K562 (cell line): ENCODE measurements at regions not wholly inside any gene's neighbourhood (a gene's known extent, or its start where the extent isn't known, plus 50 kb on each side); places are given as distances from the start of the nearest gene placed in this dataset.

ENCODE experiments used
- ATAC-seq: fragments of 200-7000 bp; cut with Tn5 transposase; 3 replicates; pipeline ENCODE4 v1.9.1; 2020; ENCODE audit warnings: moderate library complexity
- BruUV-seq: library from RNA; stranded (reverse); fragments of 400-500 nt; replicated peaks from 2 replicates; lab custom pipeline; 2021; lab: Mats Ljungman, UMichigan
- CTCF ChIA-PET: fragments of 300-600 bp; formaldehyde crosslinking; extraction: SDS; loops from one replicate; lab custom pipeline; 2021; ENCODE audit warnings: low intra/inter-chr PET ratio; lab: Yijun Ruan, JAX
- POLR2A ChIA-PET: fragments of 300-600, 350-650 bp; sonication (Branson Sonifier 250); formaldehyde crosslinking; extraction: SDS; loops from one replicate; lab custom pipeline; 2021; ENCODE audit warnings: antibody characterized with exemption, inconsistent platforms; lab: Yijun Ruan, JAX
- DNase-seq, 4 experiments: peaks; one replicate each; pipeline versions ENCODE4 v3.0.0 to v3.0.0-alpha.2; 2011 to 2018; ENCODE audit warnings: low spot score in 3 of 4, mixed read lengths in 3 of 4; ENCODE audit errors: extremely low read depth in 1 of 4
- FAIRE-seq: peaks from 2 replicates; lab custom pipeline; 2011; peaks lifted over from hg19 to GRCh38; lab: Jason Lieb, UNC
- H2AFZ ChIP-seq: 2 replicates; pipeline ENCODE4 v1.6.0; 2011; ENCODE audit warnings: low read depth, low read length, control low read depth, inconsistent platforms
- H3K27ac ChIP-seq: fragments of 200-600 bp; 3 replicates; pipeline ENCODE4 v1.8.0; 2011; ENCODE audit warnings: low read depth, mild to moderate bottlenecking, control low read depth, inconsistent platforms, low read length, moderate library complexity, mixed read lengths; ENCODE audit errors: extremely low read depth
- H3K27me3 ChIP-seq, 2 experiments: fragments of 300-600 bp in 1 of 2; 2 replicates in 1 of 2; 3 replicates in 1 of 2; pipeline versions ENCODE4 v1.6.0 to v1.8.0; 2011; ENCODE audit warnings: inconsistent platforms in 2 of 2, low read length in 2 of 2, mild to moderate bottlenecking in 1 of 2, mixed read lengths in 1 of 2, moderate library complexity in 1 of 2; ENCODE audit not compliant: control insufficient read depth in 2 of 2, insufficient read depth in 2 of 2
- H3K36me3 ChIP-seq: fragments of 300-600 bp; 3 replicates; pipeline ENCODE4 v1.8.0; 2011; ENCODE audit warnings: mild to moderate bottlenecking, low read length, inconsistent platforms; ENCODE audit not compliant: control insufficient read depth, insufficient read depth
- H3K4me1 ChIP-seq, 2 experiments: fragments of 200-600 bp in 1 of 2; replicated peaks in 1 of 2; 2 replicates in 1 of 2; 3 replicates in 1 of 2; pipeline versions ENCODE4 v1.5.1 to v1.8.0; 2011; ENCODE audit warnings: inconsistent platforms in 2 of 2, low read length in 2 of 2, mild to moderate bottlenecking in 1 of 2, mixed read lengths in 1 of 2, moderate library complexity in 1 of 2; ENCODE audit not compliant: control insufficient read depth in 2 of 2, insufficient read depth in 2 of 2
- H3K4me2 ChIP-seq: 2 replicates; pipeline ENCODE4 v1.6.1; 2011; ENCODE audit warnings: low read length, control low read depth, inconsistent platforms, mixed read lengths; ENCODE audit not compliant: insufficient read depth
- H3K4me3 ChIP-seq: fragments of 200-600 bp; sonication (generic), shearing (Covaris generic); 2 replicates; pipeline ENCODE4 v1.5.1; 2016; ENCODE audit warnings: control low read depth, inconsistent platforms
- H3K79me2 ChIP-seq: fragments of 200-600 bp; 3 replicates; pipeline ENCODE4 v1.8.0; 2011; ENCODE audit warnings: low read length, inconsistent platforms; ENCODE audit not compliant: control insufficient read depth, insufficient read depth
- H3K9ac ChIP-seq, 2 experiments: 2 replicates each; pipeline versions ENCODE4 v1.6.0 to v1.6.1; 2011; ENCODE audit warnings: low read depth in 2 of 2, low read length in 2 of 2, control low read depth in 1 of 2, inconsistent platforms in 1 of 2, mild to moderate bottlenecking in 1 of 2, mixed read lengths in 1 of 2; ENCODE audit not compliant: insufficient read depth in 1 of 2
- H3K9me1 ChIP-seq: one replicate; pipeline ENCODE4 v1.6.0; 2011; ENCODE audit warnings: inconsistent platforms, mild to moderate bottlenecking, low read length, moderate library complexity; ENCODE audit not compliant: control insufficient read depth, insufficient read depth
- H3K9me3 ChIP-seq: replicated peaks from 2 replicates; pipeline ENCODE4 v1.5.1; 2011; ENCODE audit warnings: low read depth, low read length, inconsistent platforms; ENCODE audit not compliant: control insufficient read depth, insufficient read depth
- H4K20me1 ChIP-seq: replicated peaks from 2 replicates; pipeline ENCODE4 v1.6.1; 2011; ENCODE audit warnings: low read length, inconsistent platforms, mixed read lengths; ENCODE audit not compliant: control insufficient read depth, insufficient read depth
- CBFA2T3 ChIP-seq: fragments of 450-650 bp; IDR thresholded peaks from 2 replicates; pipeline ENCODE4 v1.6.1; 2017
- ZNF232 ChIP-seq: sonication (generic); formaldehyde crosslinking; IDR thresholded peaks from 2 replicates; pipeline ENCODE4 v1.8.0; 2022; ENCODE audit warnings: mild to moderate bottlenecking, missing genetic modification reagents
- WGBS: fragments of 100-300 bp; shearing (Covaris generic); methylation state at CpG from one replicate; pipeline ENCODE4 v1.1.6; 2016; ENCODE audit warnings: low coverage, mixed read lengths; ENCODE audit not compliant: insufficient coverage; ENCODE audit errors: missing lambda C conversion rate; 5-methylcytosine and 5-hydroxymethylcytosine counted together
- in situ Hi-C: fragments of 300-500 bp; cut with MboI; formaldehyde crosslinking; loops from 4 replicates; pipeline ENCODE4 v1.15.0; 2018; ENCODE audit warnings: inconsistent platforms, mixed read lengths
- intact Hi-C: fragments of 100-400 bp; cut with micrococcal nuclease; formaldehyde crosslinking; loops from 2 replicates; pipeline ENCODE4 v1.14.2; 2022
- TF ChIP-seq, protein P1 (sequence below): fragments of 150-350 bp; conservative IDR thresholded peaks from 2 replicates; pipeline ENCODE4 v1.6.1; 2014; ENCODE audit warnings: low read length

DNA sequence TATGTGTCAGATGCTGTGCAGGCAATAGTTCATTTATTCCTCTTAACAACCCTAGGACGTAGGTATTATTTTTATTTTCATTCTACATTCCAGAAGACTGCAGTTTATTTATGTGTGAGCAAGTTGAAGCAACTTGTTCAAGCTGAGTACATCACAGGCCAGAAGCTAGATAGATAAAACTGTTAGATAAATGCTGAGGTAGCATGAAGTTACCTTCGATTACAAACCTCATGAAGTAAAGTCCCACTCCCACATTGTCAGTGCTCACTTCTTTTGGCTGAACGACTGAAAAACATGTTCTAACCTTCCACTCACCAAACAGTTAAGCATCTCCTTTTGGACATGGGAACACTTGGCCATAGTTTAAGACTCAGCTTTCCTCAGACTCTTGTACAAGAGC, 439.2 kb downstream of the TNS1 start:
- POLR2A ChIA-PET: interaction anchor here (0.6 kb wide), 1 partner anchor 341 kb away, joined by 3 read pairs; no protein-coding TSS in a partner anchor
- H3K4me2 ChIP-seq: no peak overlapping the region
- no peak for FAIRE-seq
- TF ChIP-seq CBFA2T3 (no peak), ZNF232 (no peak)
- TF ChIP-seq, protein P1, sequence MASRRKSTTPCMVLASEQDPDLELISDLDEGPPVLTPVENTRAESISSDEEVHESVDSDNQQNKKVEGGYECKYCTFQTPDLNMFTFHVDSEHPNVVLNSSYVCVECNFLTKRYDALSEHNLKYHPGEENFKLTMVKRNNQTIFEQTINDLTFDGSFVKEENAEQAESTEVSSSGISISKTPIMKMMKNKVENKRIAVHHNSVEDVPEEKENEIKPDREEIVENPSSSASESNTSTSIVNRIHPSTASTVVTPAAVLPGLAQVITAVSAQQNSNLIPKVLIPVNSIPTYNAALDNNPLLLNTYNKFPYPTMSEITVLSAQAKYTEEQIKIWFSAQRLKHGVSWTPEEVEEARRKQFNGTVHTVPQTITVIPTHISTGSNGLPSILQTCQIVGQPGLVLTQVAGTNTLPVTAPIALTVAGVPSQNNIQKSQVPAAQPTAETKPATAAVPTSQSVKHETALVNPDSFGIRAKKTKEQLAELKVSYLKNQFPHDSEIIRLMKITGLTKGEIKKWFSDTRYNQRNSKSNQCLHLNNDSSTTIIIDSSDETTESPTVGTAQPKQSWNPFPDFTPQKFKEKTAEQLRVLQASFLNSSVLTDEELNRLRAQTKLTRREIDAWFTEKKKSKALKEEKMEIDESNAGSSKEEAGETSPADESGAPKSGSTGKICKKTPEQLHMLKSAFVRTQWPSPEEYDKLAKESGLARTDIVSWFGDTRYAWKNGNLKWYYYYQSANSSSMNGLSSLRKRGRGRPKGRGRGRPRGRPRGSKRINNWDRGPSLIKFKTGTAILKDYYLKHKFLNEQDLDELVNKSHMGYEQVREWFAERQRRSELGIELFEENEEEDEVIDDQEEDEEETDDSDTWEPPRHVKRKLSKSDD: no peak
- TF ChIP-seq, all 486 proteins: peak for 0
- no peaks in the 10 kb centered on the region for H3K9me1 ChIP-seq
- H3K9ac ChIP-seq: no peak overlapping the region
- no TSS peak for BruUV-seq
- H3K36me3 ChIP-seq: no peaks in the 10 kb centered on the region
- CTCF ChIA-PET: no interaction called here
- no peaks in the 10 kb centered on the region for H3K9me3 ChIP-seq
- DNase-seq (no peak), ATAC-seq (no peak)
- H4K20me1 ChIP-seq: no peaks in the 10 kb centered on the region
- H3K79me2 ChIP-seq: no peaks in the 10 kb centered on the region
- intact Hi-C loops (no loop called here), in situ Hi-C loops (no loop called here)
- no peak overlapping the region for H3K27ac ChIP-seq
- H3K4me3 ChIP-seq: no peak overlapping the region
- no peaks in the 10 kb centered on the region for H3K27me3 ChIP-seq
- WGBS: 0% methylated on average over 3 of the region's 3 CpGs
- H3K4me1 ChIP-seq: no peaks in the 10 kb centered on the region
- no peak overlapping the region for H2AFZ ChIP-seq
